GM10266 (cell line): ENCODE measurements at regions not wholly inside any gene's neighbourhood (a gene's known extent, or its start where the extent isn't known, plus 50 kb on each side); places are given as distances from the start of the nearest gene placed in this dataset.

Experiments
- DNase-seq: peaks from one replicate; pipeline ENCODE4 v3.0.0; 2012; ENCODE audit errors: extremely low spot score
- CTCF ChIP-seq: IDR thresholded peaks from 2 replicates; pipeline ENCODE4 v1.5.1; 2012; ENCODE audit warnings: mild to moderate bottlenecking, low read depth; ENCODE audit not compliant: control insufficient read depth, insufficient read depth; ENCODE audit errors: missing control alignments

GRCh38 chr13:24004142-24004899, 107.0 kb upstream of the C1QTNF9B start:
- no peak for DNase-seq
- no peak for TF ChIP-seq CTCF

GRCh38 chr13:24004971-24005370, 107.7 kb upstream of the C1QTNF9B start:
- no peak for TF ChIP-seq CTCF
- no peak for DNase-seq

- TF ChIP-seq CTCF: no peak
- DNase-seq: no peak
These were observed 108.5 kb upstream of the C1QTNF9B start for GRCh38 chr13:24005755-24006281.

GRCh38 chr13:24006520-24007248, 109.4 kb upstream of the C1QTNF9B start:
- TF ChIP-seq CTCF: no peak

GRCh38 chr13:24007979-24008620, 110.8 kb upstream of the C1QTNF9B start:
- TF ChIP-seq CTCF: no peak
- DNase-seq: no peak

More at GRCh38 chr13:24006520-24007248, 109.4 kb upstream of the C1QTNF9B start:
- no peak for DNase-seq

- no peak for DNase-seq
- no peak for TF ChIP-seq CTCF
These were observed 111.4 kb upstream of the C1QTNF9B start for GRCh38 chr13:24008679-24009078.

- no peak for TF ChIP-seq CTCF
- no peak for DNase-seq
These were observed 114.0 kb upstream of the C1QTNF9B start for GRCh38 chr13:24011266-24011665.
